ENCODE measurements at regions not wholly inside any gene's neighbourhood (a gene's known extent, or its start where the extent isn't known, plus 50 kb on each side); places are given as distances from the start of the nearest gene placed in this dataset.

- no peak overlapping the region for H3K4me3 ChIP-seq (ENCODE audit: control insufficient read depth, low read depth, low read length)
- peak; percentile 59 for DNase-seq (ENCODE audit: low read depth)
- TF ChIP-seq CTCF (conservative IDR thresholded peaks at IDR 0.05; ENCODE audit: control insufficient read depth, insufficient read depth, low read depth, low read length) = no peak
Observed at GRCh38 chr20:51190783-51191180, 167.9 kb upstream of the KCNG1 start.

- H3K4me3 ChIP-seq (ENCODE audit: control insufficient read depth, low read depth, low read length) = no peak overlapping the region
- DNase-seq (ENCODE audit: low read depth) = no peak
- TF ChIP-seq CTCF (conservative IDR thresholded peaks at IDR 0.05; ENCODE audit: control insufficient read depth, insufficient read depth, low read depth, low read length) = no peak
Observed at GRCh38 chr20:51189814-51190782, 167.2 kb upstream of the KCNG1 start.

- TF ChIP-seq CTCF (conservative IDR thresholded peaks at IDR 0.05; ENCODE audit: control insufficient read depth, insufficient read depth, low read depth, low read length) = no peak
- no peak overlapping the region for H3K4me3 ChIP-seq (ENCODE audit: control insufficient read depth, low read depth, low read length)
Observed at GRCh38 chr20:51188941-51189340, 166.0 kb upstream of the KCNG1 start.

GRCh38 chr20:51187261-51187660 lies 164.4 kb upstream of the KCNG1 start:
- no peak overlapping the region for H3K4me3 ChIP-seq (ENCODE audit: control insufficient read depth, low read depth, low read length)
- DNase-seq (ENCODE audit: low read depth) = no peak
- TF ChIP-seq CTCF (conservative IDR thresholded peaks at IDR 0.05; ENCODE audit: control insufficient read depth, insufficient read depth, low read depth, low read length) = no peak

More at GRCh38 chr20:51188941-51189340, 166.0 kb upstream of the KCNG1 start:
- no peak for DNase-seq (ENCODE audit: low read depth)

- TF ChIP-seq CTCF (conservative IDR thresholded peaks at IDR 0.05; ENCODE audit: control insufficient read depth, insufficient read depth, low read depth, low read length) = no peak
- no peak for DNase-seq (ENCODE audit: low read depth)
- H3K4me3 ChIP-seq (ENCODE audit: control insufficient read depth, low read depth, low read length) = no peak overlapping the region
Observed at GRCh38 chr20:51185861-51186260, 163.0 kb upstream of the KCNG1 start.

GRCh38 chr20:51185277-51185676 lies 162.4 kb upstream of the KCNG1 start:
- DNase-seq (ENCODE audit: low read depth) = peak; percentile 48

More at GRCh38 chr20:51185277-51185676, 162.4 kb upstream of the KCNG1 start:
- no peak for TF ChIP-seq CTCF (conservative IDR thresholded peaks at IDR 0.05; ENCODE audit: control insufficient read depth, insufficient read depth, low read depth, low read length)
- no peak overlapping the region for H3K4me3 ChIP-seq (ENCODE audit: control insufficient read depth, low read depth, low read length)
